Activated T-cell treated with anti-CD3 and anti-CD28 coated beads for 48 hours (primary cell): ENCODE measurements at regions not wholly inside any gene's neighbourhood (a gene's known extent, or its start where the extent isn't known, plus 50 kb on each side); places are given as distances from the start of the nearest gene placed in this dataset.
"Not testable (repeated sequence)": the region's sequence is repeated elsewhere in the genome, so short reads cannot be mapped to it uniquely, and the experiment has no call there.

Experiments
- DNase-seq: peaks from one replicate; pipeline ENCODE4 v3.0.0-alpha.2; 2020; ENCODE audit warnings: low read depth

DNA sequence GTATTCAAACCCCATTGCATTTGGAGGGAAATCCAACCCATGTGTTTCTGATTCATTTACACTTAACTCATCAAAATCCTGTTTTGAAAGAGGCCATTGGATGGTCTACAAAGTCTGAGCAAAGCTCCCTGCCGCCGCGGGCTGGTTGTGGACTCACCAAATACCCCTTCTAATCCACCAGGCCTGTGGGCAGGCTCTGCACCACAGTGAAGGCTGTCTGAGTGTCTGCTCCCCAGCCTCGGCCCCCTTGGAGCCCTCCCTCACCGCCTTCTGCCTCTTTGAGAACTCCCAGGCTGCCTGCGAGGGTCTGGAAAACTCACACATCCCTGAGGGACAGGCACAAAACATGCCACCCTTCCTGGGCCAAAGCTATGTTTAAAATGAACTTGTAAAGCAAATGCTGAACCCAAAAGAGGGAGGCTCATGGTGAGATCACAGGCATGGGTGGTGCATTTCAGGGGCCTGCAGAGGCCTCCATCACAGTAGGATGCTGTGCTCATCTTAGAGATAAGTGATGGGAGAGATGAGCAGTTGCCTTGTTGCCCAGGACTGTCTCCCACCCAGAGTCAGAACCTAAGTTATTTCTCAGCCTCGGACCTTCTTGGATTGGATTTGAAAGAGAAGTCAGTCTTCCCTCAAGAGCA is 225.0 kb downstream of the CYP26B1 start:
- DNase-seq, result no peak

DNA sequence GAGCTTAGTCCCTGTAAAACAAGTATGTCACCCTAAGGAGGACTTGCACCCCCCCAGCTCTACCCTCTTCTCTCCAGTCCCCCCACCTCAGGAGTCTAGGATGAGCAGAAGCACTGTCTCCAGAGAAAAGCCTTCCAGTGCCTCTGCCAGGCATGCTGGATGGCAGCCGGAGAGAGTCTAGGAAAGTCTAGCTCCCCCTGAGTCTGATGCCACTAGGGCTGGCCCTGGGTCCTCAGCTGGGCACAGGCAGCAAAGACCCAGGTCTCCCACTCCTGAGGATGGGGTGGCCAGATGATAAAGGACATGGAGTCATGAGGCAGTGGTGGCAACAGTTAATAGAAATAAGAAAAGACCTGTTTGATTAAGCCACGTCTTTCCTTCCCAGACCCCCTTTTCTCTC is 225.6 kb downstream of the CYP26B1 start:
- no peak for DNase-seq

GRCh38 chr2:71920819-71921218 is 226.8 kb downstream of the CYP26B1 start:
- DNase-seq, result not testable (repeated sequence)

- DNase-seq, result no peak
These were observed 228.0 kb downstream of the CYP26B1 start for GRCh38 chr2:71919708-71920107.

GRCh38 chr2:71910277-71910676 is 237.4 kb downstream of the CYP26B1 start:
- no peak for DNase-seq

GRCh38 chr2:71908798-71909197 is 238.9 kb downstream of the CYP26B1 start:
- no peak for DNase-seq

DNA sequence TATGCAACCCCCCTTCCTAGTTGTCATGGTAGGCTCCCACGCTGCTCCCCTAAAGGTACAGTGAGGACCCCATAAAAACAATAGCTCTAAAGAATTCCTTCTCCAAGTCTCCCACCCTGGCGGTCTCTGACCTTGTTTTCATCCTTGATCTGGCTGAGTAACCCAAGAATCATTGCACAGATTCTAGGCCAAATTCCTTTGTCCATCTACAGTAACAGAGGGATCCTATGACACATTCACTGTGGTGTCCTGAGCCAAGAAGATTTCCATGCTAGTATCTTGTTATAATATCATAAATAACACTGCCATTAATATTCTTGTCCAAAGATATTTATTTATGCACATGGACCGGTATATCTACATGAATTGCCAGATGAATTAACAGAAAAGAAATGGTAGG is 240.2 kb downstream of the CYP26B1 start:
- no peak for DNase-seq

DNA sequence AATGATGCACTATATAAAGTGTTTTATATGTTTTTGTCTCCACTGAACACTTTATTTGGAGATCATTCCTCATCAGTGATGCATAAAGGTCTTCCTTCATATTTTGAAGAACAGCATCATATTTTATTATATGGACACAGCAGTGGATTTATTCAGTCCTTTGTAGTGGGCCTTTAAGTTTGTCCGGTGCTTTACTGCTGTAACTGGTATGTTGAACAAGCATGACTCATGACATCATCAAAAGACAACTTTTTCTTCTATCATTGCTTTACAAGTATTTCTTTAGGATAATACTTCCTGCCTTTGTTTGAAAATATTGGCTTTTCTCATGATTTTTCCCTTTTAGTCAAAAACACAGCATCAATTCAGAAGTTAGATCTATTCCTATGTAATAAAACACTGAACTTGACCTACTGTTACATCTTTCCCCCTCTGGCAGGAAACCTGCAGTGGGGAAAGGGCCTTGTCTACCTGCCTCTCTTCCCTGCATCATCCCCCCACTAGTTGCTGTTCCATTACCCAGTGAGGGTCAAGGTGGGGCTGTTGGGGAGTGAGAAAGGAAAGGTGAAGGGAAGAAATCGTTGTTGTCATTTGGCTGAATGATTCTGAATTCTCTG is 241.2 kb downstream of the CYP26B1 start:
- DNase-seq, result no peak

DNA sequence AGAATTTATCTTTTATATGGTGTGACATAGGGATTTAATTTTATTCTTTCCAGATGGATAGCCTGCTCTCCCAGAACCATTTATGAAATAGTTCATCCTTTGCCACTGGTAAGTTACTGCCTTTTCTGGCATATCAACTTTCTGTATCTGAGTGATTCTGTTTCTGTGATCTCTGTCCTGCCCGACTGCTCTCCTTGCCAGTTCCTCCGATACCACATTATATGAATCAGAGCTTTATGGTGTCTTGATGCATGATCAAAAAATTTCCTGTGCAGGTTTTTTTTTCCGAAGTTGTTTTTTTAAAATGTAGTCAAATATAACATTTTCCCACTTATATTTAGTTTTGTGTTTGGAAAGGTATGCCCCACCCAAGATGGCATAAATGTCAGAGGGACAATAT is 242.5 kb downstream of the CYP26B1 start:
- no peak for DNase-seq

GRCh38 chr2:71903841-71904240 is 243.8 kb downstream of the CYP26B1 start:
- DNase-seq, result no peak

DNA sequence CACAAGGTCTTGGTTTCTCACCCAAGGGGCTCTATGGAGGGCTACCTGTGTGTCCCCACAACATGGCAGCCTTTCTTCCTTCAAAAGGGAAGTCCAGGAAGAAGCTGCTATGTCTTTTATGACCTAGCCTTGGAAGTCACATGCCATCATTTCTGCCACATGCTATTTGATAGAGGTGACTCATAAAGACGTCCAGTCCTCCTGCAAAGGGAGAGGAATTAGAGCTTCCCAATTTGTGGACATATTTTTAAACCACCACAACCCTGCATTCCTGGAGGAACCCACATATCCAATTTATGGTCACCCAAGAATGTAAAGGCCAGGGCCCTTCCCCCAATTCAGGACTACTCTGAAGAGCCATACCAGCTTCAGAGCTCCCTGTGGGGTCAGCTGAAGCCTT is 246.2 kb downstream of the CYP26B1 start:
- DNase-seq, result no peak

- DNase-seq, result no peak
These were observed 248.6 kb downstream of the CYP26B1 start for GRCh38 chr2:71898851-71899681.

- no peak for DNase-seq
These were observed 249.3 kb downstream of the CYP26B1 start for GRCh38 chr2:71898375-71898774.

DNA sequence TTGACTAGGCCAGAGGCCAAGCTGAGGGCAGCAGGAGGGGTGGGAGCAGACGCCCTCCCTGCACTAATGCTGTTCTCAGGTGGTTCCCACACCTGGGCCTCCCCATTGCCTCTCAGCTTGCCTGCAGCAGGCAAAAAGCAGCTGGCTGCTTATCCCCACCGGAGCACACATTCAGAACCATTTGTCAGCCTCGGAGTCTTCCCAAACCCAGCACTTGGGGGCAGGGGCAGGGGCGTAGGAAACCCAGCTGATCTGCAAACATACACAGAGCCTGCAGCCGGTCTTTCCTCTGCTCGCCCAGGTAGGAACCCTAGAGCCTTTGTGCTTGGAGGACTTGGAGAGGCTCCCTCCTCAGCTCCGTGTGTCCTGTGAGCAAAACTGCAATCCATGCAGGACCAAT is 249.8 kb downstream of the CYP26B1 start:
- no peak for DNase-seq

DNA sequence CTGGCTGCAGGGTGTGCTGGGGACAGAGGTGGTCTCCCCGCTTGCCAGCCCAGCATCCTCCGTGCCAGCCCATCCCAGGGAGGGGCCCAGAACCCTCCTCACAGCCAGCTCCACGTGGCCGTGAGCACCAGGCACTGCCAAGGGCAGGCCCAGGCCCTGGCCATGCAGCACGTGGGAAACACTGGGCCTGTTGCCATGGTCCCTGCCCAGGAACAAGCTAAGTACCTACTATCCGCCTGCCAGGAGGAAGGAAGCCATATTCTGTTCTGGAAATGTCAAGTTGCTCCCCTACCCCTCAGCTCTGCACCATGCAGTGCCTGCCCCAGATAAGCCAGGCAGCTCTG is 250.6 kb downstream of the CYP26B1 start:
- DNase-seq, result no peak

GRCh38 chr2:71896385-71897136 is 251.1 kb downstream of the CYP26B1 start:
- no peak for DNase-seq

DNA sequence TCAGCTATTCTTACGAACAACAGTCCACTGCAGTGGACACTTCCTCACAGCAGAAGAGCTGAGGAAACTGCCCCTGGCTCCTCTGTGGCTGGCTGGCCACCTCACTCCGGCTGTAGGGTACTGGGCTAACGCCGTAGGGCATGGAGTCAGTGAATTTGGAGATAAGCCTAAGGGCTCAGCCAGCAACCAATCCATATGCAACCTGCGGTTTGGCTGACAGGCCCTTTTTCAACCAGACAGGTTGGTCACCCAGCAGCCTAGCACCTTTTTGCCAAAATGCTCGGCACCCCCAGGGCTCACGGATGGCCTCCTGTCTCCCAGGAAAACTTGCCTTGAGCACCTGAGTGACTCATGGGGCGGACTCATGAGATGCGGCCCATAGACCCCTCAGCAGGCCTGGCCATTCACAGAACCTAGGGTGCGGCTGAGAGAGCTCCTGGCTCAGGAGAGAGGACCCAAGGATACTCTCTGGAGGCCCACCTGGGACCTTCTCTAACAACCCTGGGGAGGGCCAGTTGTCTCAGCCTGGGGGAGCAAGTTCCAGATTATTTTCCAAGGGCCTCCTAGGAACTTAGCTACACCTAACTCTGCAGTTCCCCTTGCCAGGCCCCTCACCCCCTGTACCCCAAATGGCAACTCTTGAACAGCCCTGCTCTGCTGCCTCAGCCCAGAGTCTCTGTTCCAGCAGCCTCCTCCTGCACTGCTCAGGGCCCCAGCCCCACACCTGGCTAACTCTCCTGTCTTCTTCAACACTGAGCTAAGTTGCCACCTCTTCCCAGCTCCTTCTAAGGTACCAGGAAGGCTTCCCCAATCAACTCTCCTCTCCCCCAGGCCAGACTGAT is 252.1 kb downstream of the CYP26B1 start:
- DNase-seq, result no peak

DNA sequence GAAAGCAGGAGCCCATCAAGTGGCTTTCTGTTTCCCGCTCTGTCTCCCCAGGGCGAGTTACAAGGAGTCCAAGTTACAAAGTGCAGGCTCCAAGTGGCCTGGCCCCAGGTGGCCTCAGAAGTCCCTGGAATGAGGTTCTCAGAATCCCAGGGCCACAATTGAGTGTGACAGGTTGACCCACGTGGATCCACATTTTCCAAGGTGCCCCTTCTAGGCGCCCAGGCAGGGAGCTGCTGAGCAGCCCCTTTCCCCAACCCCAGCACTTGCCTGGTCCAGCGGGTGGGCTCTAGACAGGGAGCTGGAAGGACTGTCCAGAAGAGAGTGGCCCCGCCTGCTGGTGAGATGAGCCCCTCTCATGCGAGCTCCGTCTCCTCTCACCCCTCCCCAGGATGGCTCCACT is 253.4 kb downstream of the CYP26B1 start:
- DNase-seq, result no peak

DNA sequence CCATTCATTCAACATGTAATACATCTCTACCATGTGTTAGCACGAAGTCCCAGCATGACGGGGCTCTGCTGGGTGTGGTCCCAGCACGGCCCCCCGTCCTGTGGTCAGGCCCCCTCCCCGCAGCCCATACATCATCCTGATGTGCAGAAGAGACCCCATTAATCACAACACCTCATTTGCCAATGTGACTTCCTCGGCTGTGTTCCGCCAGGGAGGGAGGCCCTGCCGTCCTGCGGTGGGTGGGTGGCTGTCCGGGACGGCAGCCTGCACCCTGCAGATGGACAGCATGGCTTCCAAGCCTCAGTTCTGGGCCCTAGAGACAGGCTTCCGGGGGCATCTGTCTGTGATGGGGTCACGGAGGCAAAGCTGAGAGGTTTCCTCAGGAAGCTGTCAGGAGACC is 254.0 kb downstream of the CYP26B1 start:
- no peak for DNase-seq

GRCh38 chr2:71892896-71893295 is 254.8 kb downstream of the CYP26B1 start:
- no peak for DNase-seq

DNA sequence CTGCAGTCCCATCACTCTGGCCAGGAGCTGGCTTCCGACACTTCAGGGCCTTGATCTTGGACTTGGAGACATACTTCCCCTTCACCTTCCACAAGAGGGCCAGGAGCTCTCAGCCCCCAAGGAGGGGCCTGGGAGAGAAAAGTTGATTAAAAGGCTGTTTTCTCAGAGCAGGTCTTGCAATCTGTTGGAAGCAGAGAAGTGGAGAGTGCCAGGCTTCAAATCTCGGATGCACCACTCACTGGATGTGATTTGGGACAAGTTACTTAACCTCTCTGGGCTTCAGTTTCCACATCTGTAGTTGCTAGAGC is 255.3 kb downstream of the CYP26B1 start:
- DNase-seq, result no peak
